CD4-positive, alpha-beta memory T cell (primary cell): ENCODE measurements at regions not wholly inside any gene's neighbourhood (a gene's known extent, or its start where the extent isn't known, plus 50 kb on each side); places are given as distances from the start of the nearest gene placed in this dataset.

Experiments
- CTCF ChIA-PET: fragments of 350-600 bp; sonication (Branson Sonifier 250); formaldehyde crosslinking; loops from one replicate; lab custom pipeline; 2021; ENCODE audit warnings: inconsistent platforms; ENCODE audit not compliant: partially characterized antibody; lab: Charles Lee
- POLR2A ChIA-PET: fragments of 350-600 bp; sonication (Branson Sonifier 250); formaldehyde crosslinking; loops from one replicate; lab custom pipeline; 2021; ENCODE audit not compliant: partially characterized antibody; lab: Charles Lee
- DNase-seq, 5 donors: peaks; one replicate each; pipeline versions ENCODE4 v3.0.0 to v3.0.0-alpha.2; 2020 to 2022; ENCODE audit warnings: mixed read lengths in 1 of 5
- H3K27ac ChIP-seq: one replicate; pipeline ENCODE4 v1.7.0; 2013; ENCODE audit warnings: low read depth, low read length
- H3K27me3 ChIP-seq: 2 replicates; pipeline ENCODE4 v1.7.0; 2013; ENCODE audit warnings: mild to moderate bottlenecking, low read length, moderate library complexity; ENCODE audit not compliant: insufficient read depth
- H3K36me3 ChIP-seq: 2 replicates; pipeline ENCODE4 v1.7.0; 2013; ENCODE audit warnings: mild to moderate bottlenecking, low read length, moderate library complexity; ENCODE audit not compliant: insufficient read depth
- H3K4me1 ChIP-seq: 2 replicates; pipeline ENCODE4 v1.7.0; 2013; ENCODE audit warnings: mild to moderate bottlenecking, low read length, moderate library complexity; ENCODE audit not compliant: insufficient read depth
- H3K4me3 ChIP-seq, 2 donors: one replicate each; pipeline ENCODE4 v1.7.0; 2013; ENCODE audit warnings: low read length in 2 of 2, mild to moderate bottlenecking in 1 of 2
- H3K9me3 ChIP-seq, 2 donors: one replicate each; pipeline ENCODE4 v1.7.0; 2013; ENCODE audit warnings: low read length in 2 of 2, control low read depth in 1 of 2; ENCODE audit not compliant: control insufficient read depth in 1 of 2
- H3K27ac Mint-ChIP-seq, 7 donors: one replicate each; pipeline ENCODE4 v1.8.0; 2020 to 2021; ENCODE audit warnings: mixed read lengths in 7 of 7, mild to moderate bottlenecking in 6 of 7, inconsistent platforms in 3 of 7, moderate library complexity in 3 of 7
- H3K27me3 Mint-ChIP-seq, 2 donors: one replicate each; pipeline ENCODE4 v1.8.0; 2020 to 2021; ENCODE audit warnings: mixed read lengths in 2 of 2
- H3K36me3 Mint-ChIP-seq, 2 donors: one replicate each; pipeline ENCODE4 v1.8.0; 2020 to 2021; ENCODE audit warnings: mixed read lengths in 2 of 2, inconsistent platforms in 1 of 2, mild to moderate bottlenecking in 1 of 2
- H3K4me1 Mint-ChIP-seq, 4 donors: one replicate each; pipeline ENCODE4 v1.8.0; 2020 to 2021; ENCODE audit warnings: mixed read lengths in 4 of 4, mild to moderate bottlenecking in 1 of 4
- H3K4me3 Mint-ChIP-seq, 8 donors: one replicate each; pipeline ENCODE4 v1.8.0; 2020 to 2021; ENCODE audit warnings: mixed read lengths in 8 of 8, mild to moderate bottlenecking in 7 of 8, moderate library complexity in 6 of 8, inconsistent platforms in 3 of 8
- H3K9me3 Mint-ChIP-seq, 8 donors: one replicate each; pipeline ENCODE4 v1.8.0; 2020 to 2021; ENCODE audit warnings: mixed read lengths in 8 of 8, mild to moderate bottlenecking in 5 of 8, inconsistent platforms in 3 of 8, moderate library complexity in 1 of 8
- intact Hi-C: fragments of 100-400 bp; cut with micrococcal nuclease; formaldehyde crosslinking; loops from one replicate; pipeline ENCODE4 v1.15.1; 2023

GRCh38 chr13:34654203-34654602 lies 287.9 kb upstream of the NBEA start:
- H3K27me3 ChIP-seq = no peaks in the 10 kb centered on the region
- POLR2A ChIA-PET = no interaction called here
- CTCF ChIA-PET = no interaction called here
- no peaks in the 10 kb centered on the region for H3K36me3 ChIP-seq
- intact Hi-C loops = no loop called here
- H3K4me1 ChIP-seq = no peaks in the 10 kb centered on the region
- no peaks in the 10 kb centered on the region for H3K4me1 Mint-ChIP-seq
- no peak for DNase-seq
- no peaks in the 10 kb centered on the region for H3K9me3 ChIP-seq
- no peak overlapping the region for H3K27ac ChIP-seq
- no peaks in the 10 kb centered on the region for H3K27me3 Mint-ChIP-seq
- H3K27ac Mint-ChIP-seq = no peak overlapping the region
- H3K9me3 Mint-ChIP-seq = peaks cover 0 to 9% (median 6%) of the 10 kb centered on the region in 8 donors
- H3K4me3 Mint-ChIP-seq = no peak overlapping the region
- no peak overlapping the region for H3K4me3 ChIP-seq
- H3K36me3 Mint-ChIP-seq = no peaks in the 10 kb centered on the region

DNA sequence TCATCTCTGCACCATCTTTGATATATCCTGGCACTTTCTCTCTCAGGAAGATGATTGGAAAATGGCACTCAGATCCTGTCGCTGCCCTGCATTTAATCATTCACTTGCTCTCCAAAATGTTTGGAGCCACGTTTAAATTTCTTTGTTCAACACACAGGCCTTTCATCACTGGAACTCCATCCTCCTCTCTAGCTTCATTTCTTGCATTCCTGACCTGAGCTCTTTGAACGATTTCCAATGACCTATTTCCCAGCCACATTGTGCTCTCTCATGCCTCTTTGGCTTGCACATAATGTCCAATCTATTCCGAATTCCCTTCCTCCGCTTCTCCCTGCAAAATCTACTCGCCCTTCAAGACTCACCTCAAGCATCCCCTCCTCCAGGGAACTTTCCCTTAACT lies 287.4 kb upstream of the NBEA start:
- Mint-ChIP-seq H3K9me3 (peaks cover 0 to 9% (median 6%) of the 10 kb centered on the region in 8 donors), H3K4me3 (no peak overlapping the region)

GRCh38 chr13:34655554-34655953 lies 286.5 kb upstream of the NBEA start:
- Histone ChIP-seq H3K9me3 (no peaks in the 10 kb centered on the region), H3K4me3 (no peak overlapping the region), H3K4me1 (no peaks in the 10 kb centered on the region), H3K36me3 (no peaks in the 10 kb centered on the region), H3K27ac (no peak overlapping the region), H3K27me3 (no peaks in the 10 kb centered on the region)
- intact Hi-C loops = no loop called here
- Mint-ChIP-seq H3K4me1 (no peaks in the 10 kb centered on the region), H3K27ac (no peak overlapping the region), H3K27me3 (no peaks in the 10 kb centered on the region), H3K9me3 (peaks cover 0 to 14% (median 7%) of the 10 kb centered on the region in 8 donors), H3K4me3 (no peak overlapping the region), H3K36me3 (no peaks in the 10 kb centered on the region)
- DNase-seq = no peak
- POLR2A ChIA-PET = no interaction called here
- CTCF ChIA-PET = no interaction called here

More for the DNA sequence above, 287.4 kb upstream of the NBEA start:
- Histone ChIP-seq H3K4me1 (no peaks in the 10 kb centered on the region), H3K27me3 (no peaks in the 10 kb centered on the region), H3K9me3 (no peaks in the 10 kb centered on the region), H3K4me3 (no peak overlapping the region), H3K36me3 (no peaks in the 10 kb centered on the region), H3K27ac (no peak overlapping the region)
- H3K27me3 Mint-ChIP-seq = no peaks in the 10 kb centered on the region
- no peak for DNase-seq
- no peaks in the 10 kb centered on the region for H3K36me3 Mint-ChIP-seq
- intact Hi-C loops = no loop called here
- no peak overlapping the region for H3K27ac Mint-ChIP-seq
- ChIA-PET POLR2A (no interaction called here), CTCF (no interaction called here)
- no peaks in the 10 kb centered on the region for H3K4me1 Mint-ChIP-seq

DNA sequence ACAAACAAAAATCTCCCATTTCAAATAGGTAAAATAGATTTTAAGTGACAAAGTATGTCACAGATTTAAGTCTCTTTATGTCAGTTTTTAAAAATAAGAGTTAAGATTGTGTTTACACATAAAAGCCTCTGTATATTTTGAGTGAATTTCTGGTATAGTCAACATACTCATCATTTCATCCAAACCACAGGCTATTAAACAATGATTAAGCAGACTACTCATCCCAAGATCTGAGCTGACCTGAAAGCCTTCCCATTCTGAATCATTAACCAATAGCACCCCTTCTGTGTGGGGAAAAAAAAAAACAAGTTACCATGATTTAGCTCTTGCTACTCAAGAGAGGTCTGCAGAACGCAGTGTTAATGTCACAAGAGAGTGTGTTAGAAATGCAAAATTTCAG lies 284.4 kb upstream of the NBEA start:
- Mint-ChIP-seq H3K36me3 (no peaks in the 10 kb centered on the region), H3K9me3 (peaks cover 0 to 12% (median 3%) of the 10 kb centered on the region in 8 donors), H3K4me3 (no peak overlapping the region), H3K27me3 (no peaks in the 10 kb centered on the region), H3K4me1 (no peaks in the 10 kb centered on the region), H3K27ac (no peak overlapping the region)
- intact Hi-C loops = no loop called here
- no peak overlapping the region for H3K4me3 ChIP-seq
- ChIA-PET POLR2A (no interaction called here), CTCF (no interaction called here)
- no peaks in the 10 kb centered on the region for H3K4me1 ChIP-seq
- no peak overlapping the region for H3K27ac ChIP-seq
- H3K36me3 ChIP-seq = no peaks in the 10 kb centered on the region
- H3K9me3 ChIP-seq = no peaks in the 10 kb centered on the region
- DNase-seq = no peak
- no peaks in the 10 kb centered on the region for H3K27me3 ChIP-seq

- no peak overlapping the region for H3K4me3 Mint-ChIP-seq
- H3K36me3 Mint-ChIP-seq = no peaks in the 10 kb centered on the region
- intact Hi-C loops = no loop called here
- Histone ChIP-seq H3K4me1 (no peaks in the 10 kb centered on the region), H3K4me3 (no peak overlapping the region), H3K27me3 (no peaks in the 10 kb centered on the region), H3K27ac (no peak overlapping the region), H3K9me3 (no peaks in the 10 kb centered on the region), H3K36me3 (no peaks in the 10 kb centered on the region)
- no peaks in the 10 kb centered on the region for H3K27me3 Mint-ChIP-seq
- no peak for DNase-seq
- POLR2A ChIA-PET = no interaction called here
- H3K4me1 Mint-ChIP-seq = no peaks in the 10 kb centered on the region
- CTCF ChIA-PET = no interaction called here
- H3K9me3 Mint-ChIP-seq = peaks cover 0 to 4% (median 1%) of the 10 kb centered on the region in 8 donors
- no peak overlapping the region for H3K27ac Mint-ChIP-seq
Measured at GRCh38 chr13:34667286-34668218, 274.5 kb upstream of the NBEA start.

DNA sequence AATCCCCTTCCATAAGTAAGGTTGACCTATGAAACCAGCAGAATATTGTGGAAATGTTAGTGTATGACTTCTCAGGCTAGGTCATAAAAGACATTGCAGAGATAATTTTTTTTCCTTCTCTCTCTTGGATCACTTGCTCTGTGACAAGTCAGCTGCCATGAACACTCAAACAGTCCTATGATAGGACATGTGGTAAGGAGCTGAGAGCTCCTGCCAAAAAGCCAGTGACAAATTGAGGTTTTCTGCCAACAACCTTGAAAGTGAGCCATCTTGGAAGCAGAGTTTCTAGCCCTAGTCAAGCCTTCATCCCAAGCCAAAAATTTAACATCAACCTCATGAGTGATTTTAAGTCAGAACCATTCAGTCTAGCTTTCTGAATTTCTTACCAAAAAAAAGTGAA lies 270.9 kb upstream of the NBEA start:
- intact Hi-C loops = no loop called here
- Histone ChIP-seq H3K27ac (no peak overlapping the region), H3K36me3 (no peaks in the 10 kb centered on the region), H3K27me3 (no peaks in the 10 kb centered on the region), H3K4me1 (no peaks in the 10 kb centered on the region), H3K4me3 (no peak overlapping the region), H3K9me3 (no peaks in the 10 kb centered on the region)
- H3K36me3 Mint-ChIP-seq = no peaks in the 10 kb centered on the region
- no peaks in the 10 kb centered on the region for H3K27me3 Mint-ChIP-seq
- CTCF ChIA-PET = no interaction called here
- H3K9me3 Mint-ChIP-seq = peaks cover 0 to 4% (median 0%) of the 10 kb centered on the region in 8 donors
- no peak for DNase-seq
- H3K4me3 Mint-ChIP-seq = no peak overlapping the region
- H3K27ac Mint-ChIP-seq = no peak overlapping the region
- H3K4me1 Mint-ChIP-seq = no peaks in the 10 kb centered on the region
- POLR2A ChIA-PET = no interaction called here

DNA sequence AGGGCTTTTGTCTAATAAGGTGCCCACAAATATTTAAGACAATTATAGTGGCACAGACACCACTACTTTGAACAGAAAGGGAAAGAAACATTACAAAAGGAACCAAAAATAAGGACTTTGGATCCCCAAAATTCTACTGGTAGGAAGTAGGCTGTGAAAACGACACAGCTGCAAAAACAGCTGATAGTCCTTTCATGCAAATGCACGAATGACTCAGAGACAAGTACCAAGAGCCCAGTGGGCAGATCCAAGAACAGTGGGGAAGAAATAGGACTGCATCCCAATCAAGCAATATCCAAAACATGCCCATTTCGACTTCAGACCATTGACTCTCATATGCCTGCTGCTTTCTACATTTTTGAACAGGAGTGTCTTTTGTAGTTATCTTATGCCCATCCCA lies 269.4 kb upstream of the NBEA start:
- no peaks in the 10 kb centered on the region for H3K9me3 ChIP-seq
- Mint-ChIP-seq H3K27me3 (no peaks in the 10 kb centered on the region), H3K36me3 (no peaks in the 10 kb centered on the region), H3K4me3 (no peak overlapping the region), H3K9me3 (peaks cover 0 to 2% (median 0%) of the 10 kb centered on the region in 8 donors), H3K27ac (no peak overlapping the region), H3K4me1 (no peaks in the 10 kb centered on the region)
- H3K27ac ChIP-seq = no peak overlapping the region
- no peaks in the 10 kb centered on the region for H3K36me3 ChIP-seq
- no peaks in the 10 kb centered on the region for H3K4me1 ChIP-seq
- intact Hi-C loops = no loop called here
- no peak for DNase-seq
- POLR2A ChIA-PET = no interaction called here
- no peaks in the 10 kb centered on the region for H3K27me3 ChIP-seq
- CTCF ChIA-PET = no interaction called here
- no peak overlapping the region for H3K4me3 ChIP-seq
